ENCODE measurements at regions not wholly inside any gene's neighbourhood (a gene's known extent, or its start where the extent isn't known, plus 50 kb on each side); places are given as distances from the start of the nearest gene placed in this dataset.
A peak's percentile ranks its signal among the peaks of the same experiment; 100 is the strongest.

DNA sequence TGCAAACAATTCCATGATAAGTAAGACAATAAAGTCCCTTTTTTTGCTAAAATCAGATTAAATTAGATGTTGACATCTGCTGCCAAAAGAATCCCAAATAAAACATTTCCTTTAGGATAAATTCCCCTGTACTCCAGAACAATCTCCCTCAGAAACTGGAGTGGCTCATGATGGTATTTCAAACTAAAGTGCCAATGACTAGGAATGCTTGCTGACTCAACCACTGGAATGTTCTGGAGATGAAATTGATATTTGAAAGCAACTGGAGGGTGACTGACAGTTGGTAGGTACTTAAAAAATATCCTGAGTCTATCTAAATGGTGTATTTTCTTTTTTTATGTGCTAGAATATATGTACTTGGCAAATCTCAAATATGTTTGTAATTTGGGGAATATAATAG is 350.1 kb upstream of the TSHZ2 start:
- Histone ChIP-seq H3K4me1 (replicated peaks in 1 of 2) (peaks cover 15 to 21% of the 10 kb centered on the region in 2 donors), H3K27ac (no peak overlapping the region), H3K4me3 (no peak overlapping the region)
- ATAC-seq (replicated peaks in 6 of 8) = peak in 1 of 8 experiments; percentile 21
- in situ Hi-C loops (cut with MboI; ENCODE audit: low pct_unique_long_range_greater_than_20kb in 2 of 9, low sequenced_read_pairs in 9 of 9, unreplicated experiment in 9 of 9) = no loop called here

DNA sequence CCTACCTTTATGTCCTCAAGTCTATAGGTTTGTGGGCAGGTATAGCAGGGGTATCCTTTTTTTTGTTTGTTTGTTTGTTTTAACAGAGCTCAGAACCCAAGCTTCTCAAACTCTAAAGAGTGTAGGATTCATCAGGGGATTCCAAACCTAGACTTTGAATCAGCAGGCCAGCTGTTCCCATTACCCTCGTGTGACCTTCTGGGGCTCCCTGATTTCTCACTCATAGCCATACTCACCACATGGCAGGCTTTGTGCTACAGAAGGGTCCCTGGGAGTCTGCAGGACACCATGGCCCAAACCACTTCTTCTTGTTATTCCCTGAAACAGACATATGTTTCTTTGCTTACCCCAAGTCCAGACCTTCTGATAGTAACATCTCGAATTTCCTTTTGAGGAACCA is 350.8 kb upstream of the TSHZ2 start:
- ATAC-seq (replicated peaks in 6 of 8) = no peak
- Histone ChIP-seq H3K4me3 (no peak overlapping the region), H3K27ac (no peak overlapping the region), H3K4me1 (replicated peaks in 1 of 2) (peaks cover 21 to 28% of the 10 kb centered on the region in 2 donors)
- WGBS, 10 experiments = 0 to 75% (median 48%) methylated on average over 1 to 2 of the region's 2 CpGs; no CpG with 5 or more reads in 2 of the 10 experiments
- in situ Hi-C loops (cut with MboI; ENCODE audit: low pct_unique_long_range_greater_than_20kb in 2 of 9, low sequenced_read_pairs in 9 of 9, unreplicated experiment in 9 of 9) = no loop called here

DNA sequence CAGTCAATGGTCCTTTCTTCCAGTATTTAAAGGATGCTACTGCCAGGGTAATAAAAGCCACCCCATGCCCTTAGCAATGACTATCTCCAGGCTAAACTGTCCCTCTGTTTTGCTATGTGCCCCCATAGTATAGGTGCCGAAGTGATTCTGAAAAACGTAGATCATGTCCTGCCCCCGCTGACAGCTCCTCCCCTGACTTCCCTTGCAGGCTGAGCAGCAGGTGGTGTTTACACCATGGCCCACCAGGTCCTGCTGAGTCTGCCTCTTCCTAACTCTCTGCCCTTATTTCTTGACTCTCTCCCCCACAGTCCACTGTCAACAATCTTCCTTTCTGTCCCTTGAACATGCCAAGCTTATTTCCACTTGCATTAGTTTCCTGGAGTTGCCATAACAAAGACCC is 352.5 kb upstream of the TSHZ2 start:
- H3K4me1 ChIP-seq (replicated peaks in 1 of 2) = peaks cover 26 to 34% of the 10 kb centered on the region in 2 donors
- no peak overlapping the region for H3K27ac ChIP-seq
- no peak overlapping the region for H3K4me3 ChIP-seq
- WGBS, 10 experiments = 72 to 80% (median 77%) methylated on average over 2 to 3 of the region's 3 CpGs; no CpG with 5 or more reads in 6 of the 10 experiments
- in situ Hi-C loops (cut with MboI; ENCODE audit: low pct_unique_long_range_greater_than_20kb in 2 of 9, low sequenced_read_pairs in 9 of 9, unreplicated experiment in 9 of 9) = no loop called here
- ATAC-seq (replicated peaks in 6 of 8) = peak in 1 of 8 experiments; percentile 10

DNA sequence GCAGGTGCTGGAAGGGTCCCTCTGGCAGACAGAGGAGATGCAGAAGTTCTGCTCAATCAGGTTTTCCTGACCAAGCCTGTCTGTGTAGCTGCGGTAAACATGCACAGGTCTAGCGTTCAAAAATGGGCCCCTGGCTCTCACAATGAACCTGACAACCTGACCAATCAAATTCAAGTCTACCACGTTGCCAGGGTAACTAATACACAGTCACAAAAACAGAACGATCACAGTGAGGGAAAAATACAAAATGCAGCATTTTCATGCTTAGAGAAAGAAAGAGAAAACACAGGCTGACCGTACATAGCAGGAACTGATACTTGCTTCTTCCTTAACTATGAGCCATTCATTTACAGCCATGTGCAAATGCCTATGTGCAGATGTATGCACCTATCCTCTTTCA is 353.1 kb upstream of the TSHZ2 start:
- peak in 5 of 8 experiments; percentile 83 to 95 (median 91) for ATAC-seq (replicated peaks in 6 of 8)
- in situ Hi-C loops (cut with MboI; ENCODE audit: low pct_unique_long_range_greater_than_20kb in 2 of 9, low sequenced_read_pairs in 9 of 9, unreplicated experiment in 9 of 9) = no loop called here
- WGBS, 10 experiments = 0 to 88% (median 53%) methylated on average over 2 to 5 of the region's 5 CpGs; no CpG with 5 or more reads in 1 of the 10 experiments
- Histone ChIP-seq H3K27ac (no peak overlapping the region), H3K4me1 (replicated peaks in 1 of 2) (peaks cover 24 to 28% of the 10 kb centered on the region in 2 donors), H3K4me3 (no peak overlapping the region)

DNA sequence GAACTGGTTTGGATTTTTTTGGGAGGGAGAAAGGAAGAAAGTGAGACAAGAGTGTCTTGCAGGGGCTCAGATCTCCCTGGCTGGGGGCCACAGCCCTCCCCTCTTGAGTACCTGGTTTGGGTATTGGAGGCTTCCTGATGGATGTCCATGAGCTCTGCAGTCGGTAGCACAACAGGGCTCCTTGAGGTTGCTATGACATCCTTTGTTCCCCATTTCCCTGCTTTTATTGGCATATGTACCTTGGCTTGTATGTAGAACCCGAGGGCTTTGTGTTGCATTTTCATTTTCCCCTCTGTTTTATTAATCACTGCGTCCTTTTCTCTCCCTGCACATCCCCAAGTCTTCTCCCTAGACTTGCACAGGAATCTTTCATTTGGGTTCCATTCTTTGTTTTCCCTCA is 355.5 kb upstream of the TSHZ2 start:
- ATAC-seq (replicated peaks in 6 of 8) = peak in 1 of 8 experiments; percentile 55
- 8 to 68% (median 39%) methylated on average over 1 to 3 of the region's 3 CpGs for WGBS, 10 experiments
- in situ Hi-C loops (cut with MboI; ENCODE audit: low pct_unique_long_range_greater_than_20kb in 2 of 9, low sequenced_read_pairs in 9 of 9, unreplicated experiment in 9 of 9) = no loop called here

DNA sequence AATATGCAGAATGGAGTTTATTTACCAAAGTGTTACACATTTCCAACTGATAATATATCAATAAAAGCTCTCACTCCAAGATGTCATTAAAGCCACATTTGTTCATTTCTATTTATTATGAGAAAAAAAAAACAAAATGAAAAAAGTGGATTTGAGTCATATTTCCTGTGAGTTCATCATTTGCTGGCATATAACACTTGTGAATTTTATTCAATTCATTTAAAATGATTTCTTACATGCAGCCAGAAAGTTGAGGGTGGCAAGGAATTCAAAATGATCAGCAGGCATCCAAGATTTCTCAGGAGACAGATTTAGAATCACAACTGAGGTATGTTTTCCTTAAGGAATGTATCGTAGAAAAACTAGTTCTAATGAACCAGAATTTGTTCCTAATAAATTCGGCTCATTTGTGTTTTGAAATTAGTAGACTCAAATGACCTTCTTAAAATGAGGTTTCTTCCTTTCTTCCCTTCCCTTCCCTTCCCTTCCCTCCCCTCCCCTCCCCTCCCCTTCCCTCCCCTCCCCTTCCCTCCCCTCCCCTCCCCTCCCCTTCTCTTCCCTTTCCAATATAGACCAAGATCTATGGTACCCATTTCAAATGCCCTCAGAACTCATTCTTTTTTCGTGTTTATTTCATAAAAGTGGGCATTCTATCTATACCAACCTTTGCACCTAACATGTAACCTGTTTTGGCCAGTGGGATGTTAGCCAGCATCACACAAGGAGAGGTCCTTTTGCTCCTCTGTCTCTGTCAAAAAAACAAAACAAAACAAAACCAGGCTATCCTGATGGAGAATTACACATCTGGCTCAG is 357.9 kb upstream of the TSHZ2 start:
- H3K27ac ChIP-seq = no peak overlapping the region
- WGBS, 10 experiments = 6 to 100% (median 43%) methylated on average over 1 to 2 of the region's 3 CpGs; no CpG with 5 or more reads in 3 of the 10 experiments
- in situ Hi-C loops (cut with MboI; ENCODE audit: low pct_unique_long_range_greater_than_20kb in 2 of 9, low sequenced_read_pairs in 9 of 9, unreplicated experiment in 9 of 9) = no loop called here
- ATAC-seq (replicated peaks in 6 of 8) = no peak
- no peak overlapping the region for H3K4me3 ChIP-seq
- H3K4me1 ChIP-seq (replicated peaks in 1 of 2) = peaks cover 18 to 22% of the 10 kb centered on the region in 2 donors

More for the DNA sequence above, 355.5 kb upstream of the TSHZ2 start:
- H3K4me1 ChIP-seq (replicated peaks in 1 of 2) = peaks cover 24 to 27% of the 10 kb centered on the region in 2 donors
- H3K4me3 ChIP-seq = no peak overlapping the region
- no peak overlapping the region for H3K27ac ChIP-seq

DNA sequence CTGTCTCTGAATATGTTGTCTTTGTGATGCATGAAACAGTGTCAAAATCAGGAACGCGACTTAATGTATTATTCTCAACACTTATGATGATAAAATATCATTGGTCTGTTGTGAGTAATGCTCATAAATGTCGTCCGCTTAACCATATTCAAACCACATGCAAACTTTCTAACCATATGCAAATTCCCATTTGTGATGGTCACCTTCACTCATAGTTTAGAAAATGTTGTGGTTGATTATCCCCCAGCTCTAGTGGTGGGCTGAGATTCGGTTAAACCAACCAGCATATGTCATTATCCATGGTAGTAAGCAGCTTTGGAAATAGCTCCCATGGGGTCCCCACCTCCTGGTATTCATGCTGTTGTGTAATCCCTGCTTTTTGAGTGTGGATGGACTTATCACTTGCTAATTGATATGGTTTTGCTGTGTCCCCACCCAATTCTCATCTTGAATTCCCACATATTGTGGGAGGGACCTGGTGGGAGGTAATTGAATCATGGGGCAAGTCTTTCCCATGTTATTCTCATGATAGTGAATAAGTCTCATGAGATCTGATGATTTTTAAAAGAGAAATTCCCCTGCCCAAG is 360.0 kb upstream of the TSHZ2 start:
- peak in 2 of 8 experiments; percentile 86 to 92 for ATAC-seq (replicated peaks in 6 of 8)
- 0 to 93% (median 80%) methylated on average over 2 to 5 of the region's 5 CpGs; no CpG with 5 or more reads in 2 of the 10 experiments for WGBS, 10 experiments
- H3K27ac ChIP-seq = no peak overlapping the region
- H3K4me1 ChIP-seq (replicated peaks in 1 of 2) = peaks cover 12 to 15% of the 10 kb centered on the region in 2 donors
- no peak overlapping the region for H3K4me3 ChIP-seq
- in situ Hi-C loops (cut with MboI; ENCODE audit: low pct_unique_long_range_greater_than_20kb in 2 of 9, low sequenced_read_pairs in 9 of 9, unreplicated experiment in 9 of 9) = no loop called here

DNA sequence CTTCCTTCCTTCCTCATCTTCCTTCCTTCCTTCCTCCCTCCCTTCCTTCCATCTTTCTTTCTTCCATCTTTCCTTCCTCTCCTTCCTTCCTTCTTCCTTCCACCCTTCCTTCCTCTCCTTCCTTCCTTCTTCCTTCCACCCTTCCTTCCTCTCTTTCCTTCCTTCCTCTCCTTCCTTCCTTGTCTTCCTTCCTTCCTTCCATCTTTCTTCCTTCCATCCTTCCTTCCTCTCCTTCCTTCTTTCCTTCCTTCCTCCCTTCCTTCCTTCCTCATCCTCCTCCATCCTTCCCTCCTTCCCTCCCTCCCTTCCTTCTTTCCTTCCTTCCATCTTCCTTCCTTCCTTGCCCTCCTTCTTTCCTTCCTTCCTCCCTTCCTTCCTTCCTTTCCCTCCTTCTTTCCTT is 361.4 kb upstream of the TSHZ2 start:
- Histone ChIP-seq H3K27ac (no peak overlapping the region), H3K4me1 (replicated peaks in 1 of 2) (peaks cover 4 to 5% of the 10 kb centered on the region in 2 donors), H3K4me3 (no peak overlapping the region)
- no peak for ATAC-seq (replicated peaks in 6 of 8)
- in situ Hi-C loops (cut with MboI; ENCODE audit: low pct_unique_long_range_greater_than_20kb in 2 of 9, low sequenced_read_pairs in 9 of 9, unreplicated experiment in 9 of 9) = no loop called here

DNA sequence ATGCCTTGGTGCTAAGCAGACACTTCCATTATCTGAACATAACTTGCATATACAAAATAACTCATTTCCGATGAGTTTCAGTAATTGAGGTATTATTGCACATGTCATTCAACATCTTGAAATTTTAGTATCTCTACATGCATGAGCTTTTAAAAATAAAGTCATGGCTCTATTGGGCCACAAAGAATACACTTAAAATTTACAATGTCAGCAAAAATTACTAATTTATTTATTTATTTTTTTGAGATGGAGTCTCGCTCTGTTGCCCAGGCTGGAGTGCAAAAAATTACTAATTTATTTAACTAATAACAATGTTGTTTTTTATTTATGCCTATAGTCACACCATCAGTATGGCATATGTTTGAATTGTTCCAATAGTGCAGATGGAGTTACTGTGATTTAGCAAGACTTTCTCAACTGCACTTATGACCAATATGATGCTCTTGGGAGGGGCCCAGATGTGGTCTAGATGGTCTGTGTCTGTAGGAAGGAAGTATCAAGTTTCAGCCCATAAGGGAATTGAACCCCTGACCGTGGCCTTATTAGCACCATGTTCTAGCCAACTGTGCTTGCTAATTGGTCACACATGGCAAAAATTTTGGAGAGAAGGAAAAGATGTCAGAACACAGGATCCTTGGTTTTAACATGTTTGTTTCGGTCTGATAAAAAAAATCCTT is 370.7 kb upstream of the TSHZ2 start:
- H3K4me1 ChIP-seq (replicated peaks in 1 of 2) = peaks cover 0 to 3% of the 10 kb centered on the region in 2 donors
- in situ Hi-C loops (cut with MboI; ENCODE audit: low pct_unique_long_range_greater_than_20kb in 2 of 9, low sequenced_read_pairs in 9 of 9, unreplicated experiment in 9 of 9) = no loop called here
- H3K27ac ChIP-seq = no peak overlapping the region
- 40 to 100% (median 76%) methylated on average over 2 to 4 of the region's 4 CpGs for WGBS, 10 experiments
- no peak overlapping the region for H3K4me3 ChIP-seq
- peak in 1 of 8 experiments; percentile 37 for ATAC-seq (replicated peaks in 6 of 8)

DNA sequence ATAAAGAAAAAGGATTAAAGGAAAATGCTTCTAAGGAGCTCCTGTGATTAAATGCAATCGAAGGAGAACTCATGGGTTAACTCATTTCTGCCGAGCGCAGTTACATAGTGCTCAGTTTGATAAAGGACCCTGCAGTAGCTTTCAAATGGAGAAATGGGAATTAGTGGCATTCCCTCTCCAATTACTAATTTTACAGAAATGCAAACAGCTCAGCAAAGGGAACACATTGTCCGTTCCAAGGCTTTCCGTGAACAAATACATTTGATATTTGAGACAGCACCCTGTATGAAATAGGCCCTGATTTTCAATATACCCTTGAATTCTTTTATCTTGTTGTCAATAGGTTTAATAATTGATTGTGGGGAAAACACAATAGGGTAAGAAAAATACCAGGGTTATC is 375.9 kb upstream of the TSHZ2 start:
- peaks cover 0 to 9% of the 10 kb centered on the region in 2 donors for H3K4me1 ChIP-seq (replicated peaks in 1 of 2)
- no peak overlapping the region for H3K4me3 ChIP-seq
- in situ Hi-C loops (cut with MboI; ENCODE audit: low pct_unique_long_range_greater_than_20kb in 2 of 9, low sequenced_read_pairs in 9 of 9, unreplicated experiment in 9 of 9) = no loop called here
- ATAC-seq (replicated peaks in 6 of 8) = no peak
- no peak overlapping the region for H3K27ac ChIP-seq
- WGBS, 10 experiments = 65 to 100% (median 88%) methylated on average over 2 to 5 of the region's 5 CpGs

DNA sequence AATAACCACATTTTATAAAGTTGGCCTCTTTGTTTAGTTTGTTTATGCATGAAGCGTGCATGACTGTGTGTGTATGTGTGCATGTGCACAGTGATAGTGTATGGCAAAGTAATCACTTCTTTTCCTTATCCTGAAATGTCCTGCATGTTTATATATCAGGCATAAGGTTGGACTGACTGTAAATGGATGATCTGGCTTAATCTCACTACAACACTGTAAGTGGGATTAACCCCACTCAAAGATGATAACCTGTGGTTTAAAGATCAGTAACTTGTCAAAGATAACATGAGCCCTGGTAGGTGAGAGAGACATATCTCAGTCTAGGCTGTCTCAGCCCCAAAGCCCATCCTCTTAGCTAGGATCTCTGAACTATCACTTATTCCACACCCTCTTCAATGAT is 376.6 kb upstream of the TSHZ2 start:
- peaks cover 0 to 9% of the 10 kb centered on the region in 2 donors for H3K4me1 ChIP-seq (replicated peaks in 1 of 2)
- no peak overlapping the region for H3K27ac ChIP-seq
- ATAC-seq (replicated peaks in 6 of 8) = no peak
- H3K4me3 ChIP-seq = no peak overlapping the region
- in situ Hi-C loops (cut with MboI; ENCODE audit: low pct_unique_long_range_greater_than_20kb in 2 of 9, low sequenced_read_pairs in 9 of 9, unreplicated experiment in 9 of 9) = no loop called here
- WGBS, 10 experiments = 60 to 100% (median 92%) methylated on average over 1 of the region's 1 CpG; no CpG with 5 or more reads in 6 of the 10 experiments

DNA sequence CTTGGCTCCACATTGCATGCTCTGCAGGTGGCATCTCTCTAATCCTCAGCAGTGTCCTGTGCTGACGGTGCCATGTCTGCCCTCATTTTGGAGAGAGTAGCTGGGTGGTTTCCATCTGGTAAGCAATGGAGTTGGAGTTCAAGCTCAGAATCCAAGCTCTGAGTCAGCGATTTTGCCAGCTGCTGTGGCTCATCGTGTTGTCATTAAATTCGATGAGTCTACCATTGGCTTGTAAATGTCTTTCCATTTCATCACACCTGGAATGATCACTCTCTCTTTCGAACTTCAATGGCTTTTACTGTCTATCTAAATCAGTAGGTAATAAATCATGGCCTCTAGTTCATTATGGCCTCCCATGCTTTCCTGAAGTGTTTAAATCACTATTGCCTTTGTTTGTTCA is 378.5 kb upstream of the TSHZ2 start:
- WGBS, 10 experiments = 0 to 100% (median 54%) methylated on average over 1 to 5 of the region's 5 CpGs; no CpG with 5 or more reads in 3 of the 10 experiments
- ATAC-seq (replicated peaks in 6 of 8) = no peak

DNA sequence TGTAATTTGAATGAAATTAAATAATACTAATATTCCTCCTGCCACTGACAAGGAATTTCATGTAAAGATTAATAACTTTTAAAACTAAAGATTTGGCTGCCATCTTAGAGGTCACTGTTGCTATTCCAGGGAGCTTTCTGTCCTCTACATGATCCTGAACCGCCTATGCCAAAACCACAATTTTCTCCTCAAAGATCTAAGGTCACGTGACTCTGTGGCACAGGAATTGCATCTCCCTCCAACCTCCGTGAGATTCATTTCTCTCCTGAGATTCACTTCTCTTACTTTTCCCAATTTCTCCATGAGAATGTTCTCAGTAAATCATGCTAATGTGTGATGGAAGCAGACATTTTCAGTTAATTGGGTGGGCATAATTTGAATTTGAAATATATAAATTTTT is 379.6 kb upstream of the TSHZ2 start:
- no peak for ATAC-seq (replicated peaks in 6 of 8)

More for the DNA sequence above, 378.5 kb upstream of the TSHZ2 start:
- Histone ChIP-seq H3K4me1 (replicated peaks in 1 of 2) (peaks cover 11 to 22% of the 10 kb centered on the region in 2 donors), H3K27ac (no peak overlapping the region), H3K4me3 (no peak overlapping the region)
- in situ Hi-C loops (cut with MboI; ENCODE audit: low pct_unique_long_range_greater_than_20kb in 2 of 9, low sequenced_read_pairs in 9 of 9, unreplicated experiment in 9 of 9) = no loop called here

More for the DNA sequence above, 379.6 kb upstream of the TSHZ2 start:
- WGBS, 10 experiments = 58 to 100% (median 83%) methylated on average over 1 to 3 of the region's 3 CpGs; no CpG with 5 or more reads in 3 of the 10 experiments
- in situ Hi-C loops (cut with MboI; ENCODE audit: low pct_unique_long_range_greater_than_20kb in 2 of 9, low sequenced_read_pairs in 9 of 9, unreplicated experiment in 9 of 9) = no loop called here
- peaks cover 12 to 28% of the 10 kb centered on the region in 2 donors for H3K4me1 ChIP-seq (replicated peaks in 1 of 2)
- H3K27ac ChIP-seq = no peak overlapping the region
- H3K4me3 ChIP-seq = no peak overlapping the region

All from motor neuron (in vitro differentiated cells).